NB4 (cell line): ENCODE measurements at regions not wholly inside any gene's neighbourhood (a gene's known extent, or its start where the extent isn't known, plus 50 kb on each side); places are given as distances from the start of the nearest gene placed in this dataset.

Experiments used
- CTCF ChIP-seq: IDR thresholded peaks from one replicate; pipeline ENCODE4 v1.5.1; 2012; ENCODE audit warnings: low read depth, low read length
- MAX ChIP-seq: IDR thresholded peaks from 2 replicates; pipeline ENCODE4 v1.6.1; 2011; ENCODE audit warnings: low read depth, low read length
- POLR2A ChIP-seq: IDR thresholded peaks from 2 replicates; pipeline ENCODE4 v1.6.1; 2011; ENCODE audit warnings: mild to moderate bottlenecking; ENCODE audit not compliant: insufficient read length; ENCODE audit errors: extremely low read depth

- TF ChIP-seq CTCF (no peak), POLR2A (no peak), MAX (peak; percentile 56)
These were observed 305.9 kb upstream of the TMEFF2 start for GRCh38 chr2:192500550-192501200.
